ENCODE measurements at regions not wholly inside any gene's neighbourhood (a gene's known extent, or its start where the extent isn't known, plus 50 kb on each side); places are given as distances from the start of the nearest gene placed in this dataset.

DNA sequence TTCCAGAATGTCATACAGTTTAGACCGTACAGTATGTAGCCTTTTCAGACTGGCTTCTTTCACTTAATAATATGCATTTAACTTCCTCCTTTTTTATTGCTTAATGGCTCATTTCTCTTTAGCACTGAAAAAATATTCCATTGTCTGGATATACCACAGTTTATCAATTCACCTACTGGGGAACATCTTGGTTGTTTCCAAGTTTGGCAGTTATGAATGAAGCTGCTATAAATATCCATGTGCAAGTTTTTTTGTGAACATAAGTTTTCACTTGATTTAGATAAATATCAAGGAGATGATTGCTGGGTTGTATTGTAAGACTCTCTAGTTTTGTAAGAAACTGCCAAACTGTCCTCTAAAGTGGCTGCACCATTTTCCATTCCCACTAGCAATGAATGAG, 375.5 kb downstream of the PCDH18 start:
- TF ChIP-seq, protein P1, sequence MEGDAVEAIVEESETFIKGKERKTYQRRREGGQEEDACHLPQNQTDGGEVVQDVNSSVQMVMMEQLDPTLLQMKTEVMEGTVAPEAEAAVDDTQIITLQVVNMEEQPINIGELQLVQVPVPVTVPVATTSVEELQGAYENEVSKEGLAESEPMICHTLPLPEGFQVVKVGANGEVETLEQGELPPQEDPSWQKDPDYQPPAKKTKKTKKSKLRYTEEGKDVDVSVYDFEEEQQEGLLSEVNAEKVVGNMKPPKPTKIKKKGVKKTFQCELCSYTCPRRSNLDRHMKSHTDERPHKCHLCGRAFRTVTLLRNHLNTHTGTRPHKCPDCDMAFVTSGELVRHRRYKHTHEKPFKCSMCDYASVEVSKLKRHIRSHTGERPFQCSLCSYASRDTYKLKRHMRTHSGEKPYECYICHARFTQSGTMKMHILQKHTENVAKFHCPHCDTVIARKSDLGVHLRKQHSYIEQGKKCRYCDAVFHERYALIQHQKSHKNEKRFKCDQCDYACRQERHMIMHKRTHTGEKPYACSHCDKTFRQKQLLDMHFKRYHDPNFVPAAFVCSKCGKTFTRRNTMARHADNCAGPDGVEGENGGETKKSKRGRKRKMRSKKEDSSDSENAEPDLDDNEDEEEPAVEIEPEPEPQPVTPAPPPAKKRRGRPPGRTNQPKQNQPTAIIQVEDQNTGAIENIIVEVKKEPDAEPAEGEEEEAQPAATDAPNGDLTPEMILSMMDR (IDR thresholded peaks at IDR 0.05) = no peak
- TF ChIP-seq CEBPB (IDR thresholded peaks at IDR 0.05) (no peak), RAD21 (conservative IDR thresholded peaks at IDR 0.05 in 1 of 2, IDR thresholded peaks at IDR 0.05 in 1 of 2) (no peak), MAZ (IDR thresholded peaks at IDR 0.05; ENCODE audit: borderline replicate concordance, low read depth, low read length) (no peak), MYC (IDR thresholded peaks at IDR 0.05; ENCODE audit: borderline replicate concordance, low read length) (no peak), CHD4 (IDR thresholded peaks at IDR 0.05; ENCODE audit: borderline replicate concordance) (no peak), HEYL (CRISPR knock-in tag; IDR thresholded peaks at IDR 0.05) (no peak), ELK1 (IDR thresholded peaks at IDR 0.05; ENCODE audit: low read depth, low read length) (no peak), KDM5A (IDR thresholded peaks at IDR 0.05) (no peak), RCOR1 (IDR thresholded peaks at IDR 0.05; ENCODE audit: low read depth, low read length) (no peak), CBX8 (IDR thresholded peaks at IDR 0.05) (no peak)
- TF ChIP-seq, protein P2, sequence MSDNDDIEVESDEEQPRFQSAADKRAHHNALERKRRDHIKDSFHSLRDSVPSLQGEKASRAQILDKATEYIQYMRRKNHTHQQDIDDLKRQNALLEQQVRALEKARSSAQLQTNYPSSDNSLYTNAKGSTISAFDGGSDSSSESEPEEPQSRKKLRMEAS (IDR thresholded peaks at IDR 0.05) = no peak

Measured in A549 (cell line).